ENCODE measurements at regions not wholly inside any gene's neighbourhood (a gene's known extent, or its start where the extent isn't known, plus 50 kb on each side); places are given as distances from the start of the nearest gene placed in this dataset.

DNA sequence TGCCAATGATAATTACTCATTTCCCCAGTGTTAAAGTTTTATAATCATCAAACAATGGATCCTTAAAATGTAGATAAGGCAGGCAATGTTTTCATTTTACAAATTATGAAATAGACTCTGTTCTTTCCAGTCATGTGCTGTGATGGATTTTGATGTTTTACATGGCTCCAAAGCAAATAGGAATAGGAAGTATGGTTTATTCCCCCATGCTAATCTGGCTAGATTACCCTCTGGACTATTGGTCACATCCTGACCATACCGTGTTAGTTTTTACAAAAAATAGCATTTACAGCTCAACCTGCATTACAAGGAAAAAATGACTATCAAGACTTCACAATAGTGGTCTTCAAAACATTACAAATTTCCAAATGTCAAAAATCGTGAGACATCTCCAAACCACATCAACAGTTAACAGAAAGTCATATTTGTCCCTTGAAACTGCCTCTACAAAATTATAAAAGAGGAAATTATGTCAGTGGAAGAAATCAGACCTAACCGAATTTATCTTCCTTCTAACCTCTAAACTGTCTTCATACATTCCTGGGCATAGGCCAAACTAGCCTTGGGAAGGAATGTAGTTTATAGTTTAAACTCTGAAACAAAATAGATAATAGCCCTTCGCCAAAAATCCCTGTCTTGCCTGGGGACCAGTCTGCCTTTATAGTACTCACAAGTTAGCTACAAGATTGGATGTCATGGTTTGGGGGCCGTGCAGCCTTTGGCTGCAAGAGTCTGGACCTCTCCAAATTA is 1941.2 kb upstream of the CELF4 start:
- Histone ChIP-seq H3F3A (ENCODE audit: insufficient read depth) (no peaks in the 10 kb centered on the region), H3K4me3 (ENCODE audit: insufficient read depth, low read length, poor library complexity, severe bottlenecking) (no peak overlapping the region), H3K79me2 (ENCODE audit: insufficient read depth, low read length) (no peaks in the 10 kb centered on the region), H3K4me2 (ENCODE audit: low read depth, low read length, poor library complexity, severe bottlenecking) (no peak overlapping the region), H2AFZ (ENCODE audit: low read depth, low read length, severe bottlenecking) (no peak overlapping the region), H3K36me3 (ENCODE audit: low read length) (no peaks in the 10 kb centered on the region), H3K27me3 (ENCODE audit: low read length) (no peaks in the 10 kb centered on the region), H3K9ac (ENCODE audit: low read length) (no peak overlapping the region), H3K27ac (ENCODE audit: low read depth, low read length) (no peak overlapping the region), H3K9me3 (ENCODE audit: insufficient read depth, low read length) (no peaks in the 10 kb centered on the region), H3K9me2 (replicated peaks; ENCODE audit: insufficient read depth, low read length) (no peaks in the 10 kb centered on the region), H4K20me1 (ENCODE audit: low read depth, low read length) (no peaks in the 10 kb centered on the region)
- TF ChIP-seq EZH2phosphoT487 (conservative IDR thresholded peaks at IDR 0.05; ENCODE audit: low read length), result no peak
- no peak for TF ChIP-seq CTCF (IDR thresholded peaks at IDR 0.05; ENCODE audit: insufficient read depth, low read length, poor library complexity, severe bottlenecking)

DNA sequence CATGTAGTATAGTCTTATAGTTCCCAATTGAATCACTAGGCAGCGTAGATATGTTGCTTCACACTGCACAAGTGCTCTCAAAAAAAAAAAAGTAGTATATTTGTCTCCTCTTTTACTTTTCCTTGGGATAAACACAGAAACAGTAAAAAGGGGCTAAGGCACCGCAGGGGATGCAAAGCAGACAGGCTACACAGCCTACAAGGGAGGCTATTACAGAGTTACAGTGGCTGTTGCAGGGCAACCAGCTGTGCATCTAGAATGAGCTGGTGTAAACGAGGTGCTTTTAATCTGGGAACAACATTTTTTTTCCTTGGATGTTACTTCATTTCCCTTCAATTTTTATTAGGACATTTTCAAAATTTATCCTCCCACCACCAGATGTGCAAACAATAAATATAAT is 1934.7 kb upstream of the CELF4 start:
- no peak overlapping the region for H2AFZ ChIP-seq (ENCODE audit: low read depth, low read length, severe bottlenecking)
- no peaks in the 10 kb centered on the region for H3K9me3 ChIP-seq (ENCODE audit: insufficient read depth, low read length)
- no peaks in the 10 kb centered on the region for H3K36me3 ChIP-seq (ENCODE audit: low read length)
- H3K4me3 ChIP-seq (ENCODE audit: insufficient read depth, low read length, poor library complexity, severe bottlenecking), result no peak overlapping the region
- H3K79me2 ChIP-seq (ENCODE audit: insufficient read depth, low read length), result no peaks in the 10 kb centered on the region
- H3F3A ChIP-seq (ENCODE audit: insufficient read depth), result no peaks in the 10 kb centered on the region
- H3K9me2 ChIP-seq (replicated peaks; ENCODE audit: insufficient read depth, low read length), result no peaks in the 10 kb centered on the region
- no peaks in the 10 kb centered on the region for H4K20me1 ChIP-seq (ENCODE audit: low read depth, low read length)
- no peak for TF ChIP-seq CTCF (IDR thresholded peaks at IDR 0.05; ENCODE audit: insufficient read depth, low read length, poor library complexity, severe bottlenecking)
- TF ChIP-seq EZH2phosphoT487 (conservative IDR thresholded peaks at IDR 0.05; ENCODE audit: low read length), result no peak
- H3K27me3 ChIP-seq (ENCODE audit: low read length), result no peaks in the 10 kb centered on the region
- no peak overlapping the region for H3K27ac ChIP-seq (ENCODE audit: low read depth, low read length)
- no peak overlapping the region for H3K9ac ChIP-seq (ENCODE audit: low read length)
- no peak overlapping the region for H3K4me2 ChIP-seq (ENCODE audit: low read depth, low read length, poor library complexity, severe bottlenecking)

- H3K4me3 ChIP-seq (ENCODE audit: insufficient read depth, low read length, poor library complexity, severe bottlenecking), result no peak overlapping the region
- H3K9ac ChIP-seq (ENCODE audit: low read length), result no peak overlapping the region
- no peaks in the 10 kb centered on the region for H3F3A ChIP-seq (ENCODE audit: insufficient read depth)
- no peaks in the 10 kb centered on the region for H3K36me3 ChIP-seq (ENCODE audit: low read length)
- H2AFZ ChIP-seq (ENCODE audit: low read depth, low read length, severe bottlenecking), result no peak overlapping the region
- no peak overlapping the region for H3K4me2 ChIP-seq (ENCODE audit: low read depth, low read length, poor library complexity, severe bottlenecking)
- no peaks in the 10 kb centered on the region for H3K27me3 ChIP-seq (ENCODE audit: low read length)
- TF ChIP-seq CTCF (IDR thresholded peaks at IDR 0.05; ENCODE audit: insufficient read depth, low read length, poor library complexity, severe bottlenecking) (no peak), EZH2phosphoT487 (conservative IDR thresholded peaks at IDR 0.05; ENCODE audit: low read length) (no peak)
- no peaks in the 10 kb centered on the region for H4K20me1 ChIP-seq (ENCODE audit: low read depth, low read length)
- H3K79me2 ChIP-seq (ENCODE audit: insufficient read depth, low read length), result no peaks in the 10 kb centered on the region
- H3K9me3 ChIP-seq (ENCODE audit: insufficient read depth, low read length), result no peaks in the 10 kb centered on the region
- no peak overlapping the region for H3K27ac ChIP-seq (ENCODE audit: low read depth, low read length)
- H3K9me2 ChIP-seq (replicated peaks; ENCODE audit: insufficient read depth, low read length), result no peaks in the 10 kb centered on the region
These were observed 1932.2 kb upstream of the CELF4 start for GRCh38 chr18:39497821-39498220.

All from SU-DHL-6 (cell line).